ENCODE measurements at regions not wholly inside any gene's neighbourhood (a gene's known extent, or its start where the extent isn't known, plus 50 kb on each side); places are given as distances from the start of the nearest gene placed in this dataset.

DNA sequence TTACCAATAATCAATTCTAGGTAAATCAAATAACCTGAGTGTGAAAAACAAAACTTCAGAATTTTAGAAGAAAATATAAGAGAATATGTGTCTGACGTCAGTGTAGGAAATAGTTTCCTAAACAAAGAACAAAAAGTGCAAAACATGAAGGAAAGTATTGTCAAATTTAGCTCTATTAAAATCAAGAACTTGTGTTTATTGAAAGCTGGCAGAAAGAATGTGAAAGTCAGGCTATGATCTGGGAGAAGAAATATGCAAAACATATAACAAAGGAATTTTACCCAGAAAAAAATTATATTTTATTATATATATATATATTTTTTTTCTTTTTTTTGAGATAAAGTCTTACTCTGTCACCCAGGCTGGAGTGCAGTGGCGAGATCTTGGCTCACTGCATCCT is 129.1 kb upstream of the ANKRD28 start:
- H3K4me3 Mint-ChIP-seq, result no peak overlapping the region
- H3K9ac ChIP-seq (ENCODE audit: insufficient read depth, low read length, poor library complexity, severe bottlenecking), result no peak overlapping the region
- H3K9me3 ChIP-seq (replicated peaks in 1 of 2; ENCODE audit: control insufficient read depth in 1 of 2, insufficient read depth in 1 of 2, low read length in 2 of 2), result no peaks in the 10 kb centered on the region
- no CpG with 5 or more reads among the region's 2 CpGs for WGBS (ENCODE audit: insufficient coverage)
- TF ChIP-seq, protein P1, sequence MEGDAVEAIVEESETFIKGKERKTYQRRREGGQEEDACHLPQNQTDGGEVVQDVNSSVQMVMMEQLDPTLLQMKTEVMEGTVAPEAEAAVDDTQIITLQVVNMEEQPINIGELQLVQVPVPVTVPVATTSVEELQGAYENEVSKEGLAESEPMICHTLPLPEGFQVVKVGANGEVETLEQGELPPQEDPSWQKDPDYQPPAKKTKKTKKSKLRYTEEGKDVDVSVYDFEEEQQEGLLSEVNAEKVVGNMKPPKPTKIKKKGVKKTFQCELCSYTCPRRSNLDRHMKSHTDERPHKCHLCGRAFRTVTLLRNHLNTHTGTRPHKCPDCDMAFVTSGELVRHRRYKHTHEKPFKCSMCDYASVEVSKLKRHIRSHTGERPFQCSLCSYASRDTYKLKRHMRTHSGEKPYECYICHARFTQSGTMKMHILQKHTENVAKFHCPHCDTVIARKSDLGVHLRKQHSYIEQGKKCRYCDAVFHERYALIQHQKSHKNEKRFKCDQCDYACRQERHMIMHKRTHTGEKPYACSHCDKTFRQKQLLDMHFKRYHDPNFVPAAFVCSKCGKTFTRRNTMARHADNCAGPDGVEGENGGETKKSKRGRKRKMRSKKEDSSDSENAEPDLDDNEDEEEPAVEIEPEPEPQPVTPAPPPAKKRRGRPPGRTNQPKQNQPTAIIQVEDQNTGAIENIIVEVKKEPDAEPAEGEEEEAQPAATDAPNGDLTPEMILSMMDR (IDR thresholded peaks at IDR 0.05), result no peak
- no peak for DNase-seq
- H3K4me2 ChIP-seq (replicated peaks; ENCODE audit: extremely low read depth, low read length, poor library complexity, severe bottlenecking), result no peak overlapping the region
- H3K4me1 ChIP-seq (ENCODE audit: control insufficient read depth in 1 of 2, insufficient read depth in 2 of 2, low read length in 2 of 2), result no peaks in the 10 kb centered on the region
- H3K27me3 Mint-ChIP-seq (ENCODE audit: low read depth in 3 of 3), result peaks cover 0 to 5% (median 4%) of the 10 kb centered on the region in 3 donors
- no peaks in the 10 kb centered on the region for H3K4me1 Mint-ChIP-seq
- intact Hi-C loops (cut with micrococcal nuclease), result no loop called here
- no peaks in the 10 kb centered on the region for H3K27me3 ChIP-seq (ENCODE audit: control insufficient read depth in 2 of 2, insufficient read depth in 2 of 2, low read length in 2 of 2)
- H2AFZ ChIP-seq (ENCODE audit: insufficient read depth, low read depth, low read length, poor library complexity, severe bottlenecking), result no peak overlapping the region
- H4K20me1 ChIP-seq (ENCODE audit: insufficient read depth, low read length), result no peaks in the 10 kb centered on the region
- no peak overlapping the region for H3K4me3 ChIP-seq (replicated peaks in 1 of 3; ENCODE audit: low read depth in 2 of 3, low read length in 3 of 3)
- H3K79me2 ChIP-seq (ENCODE audit: insufficient read depth, low read length), result no peaks in the 10 kb centered on the region
- peaks cover 0 to 2% (median 0%) of the 10 kb centered on the region in 7 donors for H3K9me3 Mint-ChIP-seq
- no peak overlapping the region for H3K27ac ChIP-seq (ENCODE audit: low read depth in 1 of 2, low read length in 2 of 2)
- H3K36me3 Mint-ChIP-seq, result no peaks in the 10 kb centered on the region
- H3K27ac Mint-ChIP-seq, result no peak overlapping the region
- H3K36me3 ChIP-seq (replicated peaks in 1 of 2; ENCODE audit: control insufficient read depth in 1 of 2, insufficient read depth in 2 of 2, low read length in 2 of 2), result no peaks in the 10 kb centered on the region

DNA sequence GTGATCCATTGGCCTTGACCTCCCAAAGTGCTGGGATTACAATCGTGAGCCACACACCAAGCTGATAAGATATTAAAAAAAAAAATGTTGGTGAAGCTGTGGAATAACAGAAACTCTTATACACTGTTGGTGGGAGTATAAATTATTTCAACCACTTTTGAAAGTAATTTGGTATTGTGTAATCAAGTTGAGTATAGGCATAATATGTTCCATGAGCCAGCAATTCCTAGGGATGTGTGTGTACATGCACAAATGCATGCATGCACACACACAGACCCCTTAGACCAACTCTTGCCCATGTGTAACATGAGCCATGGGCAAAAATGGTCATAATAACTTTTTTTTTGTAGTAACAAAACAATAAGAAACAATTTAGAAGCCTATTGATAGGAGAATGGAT is 130.2 kb upstream of the ANKRD28 start:
- H3K4me1 ChIP-seq (ENCODE audit: control insufficient read depth in 1 of 2, insufficient read depth in 2 of 2, low read length in 2 of 2), result no peaks in the 10 kb centered on the region
- no peaks in the 10 kb centered on the region for H3K36me3 Mint-ChIP-seq
- no peaks in the 10 kb centered on the region for H3K27me3 ChIP-seq (ENCODE audit: control insufficient read depth in 2 of 2, insufficient read depth in 2 of 2, low read length in 2 of 2)
- H2AFZ ChIP-seq (ENCODE audit: insufficient read depth, low read depth, low read length, poor library complexity, severe bottlenecking), result no peak overlapping the region
- H4K20me1 ChIP-seq (ENCODE audit: insufficient read depth, low read length), result no peaks in the 10 kb centered on the region
- no peak overlapping the region for H3K4me2 ChIP-seq (replicated peaks; ENCODE audit: extremely low read depth, low read length, poor library complexity, severe bottlenecking)
- no peak overlapping the region for H3K27ac ChIP-seq (ENCODE audit: low read depth in 1 of 2, low read length in 2 of 2)
- no peaks in the 10 kb centered on the region for H3K9me3 ChIP-seq (replicated peaks in 1 of 2; ENCODE audit: control insufficient read depth in 1 of 2, insufficient read depth in 1 of 2, low read length in 2 of 2)
- WGBS (ENCODE audit: insufficient coverage), result no CpG with 5 or more reads among the region's 1 CpG
- peaks cover 0 to 2% (median 0%) of the 10 kb centered on the region in 7 donors for H3K9me3 Mint-ChIP-seq
- no peak overlapping the region for H3K9ac ChIP-seq (ENCODE audit: insufficient read depth, low read length, poor library complexity, severe bottlenecking)
- no peak for DNase-seq
- H3K79me2 ChIP-seq (ENCODE audit: insufficient read depth, low read length), result no peaks in the 10 kb centered on the region
- no peak overlapping the region for H3K4me3 ChIP-seq (replicated peaks in 1 of 3; ENCODE audit: low read depth in 2 of 3, low read length in 3 of 3)
- H3K27me3 Mint-ChIP-seq (ENCODE audit: low read depth in 3 of 3), result peaks cover 3 to 8% (median 6%) of the 10 kb centered on the region in 3 donors
- TF ChIP-seq, protein P1 (IDR thresholded peaks at IDR 0.05), result no peak
- intact Hi-C loops (cut with micrococcal nuclease), result no loop called here
- no peak overlapping the region for H3K27ac Mint-ChIP-seq
- H3K4me3 Mint-ChIP-seq, result no peak overlapping the region
- no peaks in the 10 kb centered on the region for H3K4me1 Mint-ChIP-seq
- no peaks in the 10 kb centered on the region for H3K36me3 ChIP-seq (replicated peaks in 1 of 2; ENCODE audit: control insufficient read depth in 1 of 2, insufficient read depth in 2 of 2, low read length in 2 of 2)

Measured in CD14-positive monocyte (primary cell).